ENCODE measurements at regions not wholly inside any gene's neighbourhood (a gene's known extent, or its start where the extent isn't known, plus 50 kb on each side); places are given as distances from the start of the nearest gene placed in this dataset.

GRCh38 chr2:150769421-150769820 is 282.0 kb upstream of the RND3 start:
- Histone ChIP-seq H3K27ac (ENCODE audit: low read length) (no peak overlapping the region), H3K4me3 (ENCODE audit: low read depth in 2 of 2, low read length in 2 of 2) (no peak overlapping the region), H3K27me3 (ENCODE audit: control insufficient read depth, insufficient read depth, low read length) (no peaks in the 10 kb centered on the region), H3K4me1 (ENCODE audit: control insufficient read depth, insufficient read depth, low read length) (no peaks in the 10 kb centered on the region), H3K9me3 (ENCODE audit: control insufficient read depth, insufficient read depth, low read depth, low read length) (no peaks in the 10 kb centered on the region), H3K36me3 (ENCODE audit: control insufficient read depth, insufficient read depth, low read length) (no peaks in the 10 kb centered on the region)
- intact Hi-C loops (cut with micrococcal nuclease; ENCODE audit: unreplicated experiment), result no loop called here
- in situ Hi-C loops (cut with HindIII; ENCODE audit: low pct_unique_long_range_greater_than_20kb, low sequenced_read_pairs), result no loop called here
- TF ChIP-seq POLR2AphosphoS5 (IDR thresholded peaks at IDR 0.05; ENCODE audit: low read depth, low read length), result no peak
- TF ChIP-seq REST (IDR thresholded peaks at IDR 0.05; ENCODE audit: insufficient read depth in 1 of 2, low read depth in 2 of 2, low read length in 1 of 2), result no peak
- TF ChIP-seq TCF7L2 (IDR thresholded peaks at IDR 0.05; ENCODE audit: low read depth, low read length), result no peak
- TF ChIP-seq, protein P1, sequence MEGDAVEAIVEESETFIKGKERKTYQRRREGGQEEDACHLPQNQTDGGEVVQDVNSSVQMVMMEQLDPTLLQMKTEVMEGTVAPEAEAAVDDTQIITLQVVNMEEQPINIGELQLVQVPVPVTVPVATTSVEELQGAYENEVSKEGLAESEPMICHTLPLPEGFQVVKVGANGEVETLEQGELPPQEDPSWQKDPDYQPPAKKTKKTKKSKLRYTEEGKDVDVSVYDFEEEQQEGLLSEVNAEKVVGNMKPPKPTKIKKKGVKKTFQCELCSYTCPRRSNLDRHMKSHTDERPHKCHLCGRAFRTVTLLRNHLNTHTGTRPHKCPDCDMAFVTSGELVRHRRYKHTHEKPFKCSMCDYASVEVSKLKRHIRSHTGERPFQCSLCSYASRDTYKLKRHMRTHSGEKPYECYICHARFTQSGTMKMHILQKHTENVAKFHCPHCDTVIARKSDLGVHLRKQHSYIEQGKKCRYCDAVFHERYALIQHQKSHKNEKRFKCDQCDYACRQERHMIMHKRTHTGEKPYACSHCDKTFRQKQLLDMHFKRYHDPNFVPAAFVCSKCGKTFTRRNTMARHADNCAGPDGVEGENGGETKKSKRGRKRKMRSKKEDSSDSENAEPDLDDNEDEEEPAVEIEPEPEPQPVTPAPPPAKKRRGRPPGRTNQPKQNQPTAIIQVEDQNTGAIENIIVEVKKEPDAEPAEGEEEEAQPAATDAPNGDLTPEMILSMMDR (IDR thresholded peaks at IDR 0.05), result no peak
- no peak for TF ChIP-seq SIN3A (IDR thresholded peaks at IDR 0.05; ENCODE audit: borderline replicate concordance, insufficient read depth, low read depth, low read length)
- no peak for DNase-seq (ENCODE audit: low read depth, low spot score)
- BruUV-seq (replicated peaks), result no TSS peak
- POLR2A ChIA-PET, result no interaction called here
- ATAC-seq, result no peak
- CTCF ChIA-PET, result no interaction called here

- TF ChIP-seq, protein P1 (IDR thresholded peaks at IDR 0.05), result no peak
- TF ChIP-seq TCF7L2 (IDR thresholded peaks at IDR 0.05; ENCODE audit: low read depth, low read length), result no peak
- TF ChIP-seq REST (IDR thresholded peaks at IDR 0.05; ENCODE audit: insufficient read depth in 1 of 2, low read depth in 2 of 2, low read length in 1 of 2), result no peak
- TF ChIP-seq SIN3A (IDR thresholded peaks at IDR 0.05; ENCODE audit: borderline replicate concordance, insufficient read depth, low read depth, low read length), result no peak
- TF ChIP-seq POLR2AphosphoS5 (IDR thresholded peaks at IDR 0.05; ENCODE audit: low read depth, low read length), result no peak
- ATAC-seq (no peak), DNase-seq (ENCODE audit: low read depth, low spot score) (no peak)
- ChIA-PET CTCF (no interaction called here), POLR2A (no interaction called here)
- H3K27me3 ChIP-seq (ENCODE audit: control insufficient read depth, insufficient read depth, low read length), result no peaks in the 10 kb centered on the region
- no peak overlapping the region for H3K4me3 ChIP-seq (ENCODE audit: low read depth in 2 of 2, low read length in 2 of 2)
- no peaks in the 10 kb centered on the region for H3K9me3 ChIP-seq (ENCODE audit: control insufficient read depth, insufficient read depth, low read depth, low read length)
- no TSS peak for BruUV-seq (replicated peaks)
- no peaks in the 10 kb centered on the region for H3K36me3 ChIP-seq (ENCODE audit: control insufficient read depth, insufficient read depth, low read length)
- no peak overlapping the region for H3K27ac ChIP-seq (ENCODE audit: low read length)
- in situ Hi-C loops (cut with HindIII; ENCODE audit: low pct_unique_long_range_greater_than_20kb, low sequenced_read_pairs), result no loop called here
- H3K4me1 ChIP-seq (ENCODE audit: control insufficient read depth, insufficient read depth, low read length), result no peaks in the 10 kb centered on the region
- intact Hi-C loops (cut with micrococcal nuclease; ENCODE audit: unreplicated experiment), result no loop called here
Measured at GRCh38 chr2:150767991-150768746, 280.7 kb upstream of the RND3 start.
